Stimulated activated CD8-positive, alpha-beta memory T cell treated with anti-CD3 and anti-CD28 coated beads, Interleukin-4, amount 100 ng/mL, for 4 hours (primary cell): ENCODE measurements at regions not wholly inside any gene's neighbourhood (a gene's known extent, or its start where the extent isn't known, plus 50 kb on each side); places are given as distances from the start of the nearest gene placed in this dataset.

Experiments
- DNase-seq, 2 donors: peaks; one replicate each; pipeline ENCODE4 v3.0.0-alpha.2; 2020; ENCODE audit warnings: low read depth in 2 of 2, low spot score in 1 of 2

GRCh38 chr2:59604123-59604522 lies 949.3 kb downstream of the BCL11A start:
- no peak for DNase-seq

- DNase-seq = no peak
Measured at GRCh38 chr2:59594671-59595222, 958.7 kb downstream of the BCL11A start.

DNA sequence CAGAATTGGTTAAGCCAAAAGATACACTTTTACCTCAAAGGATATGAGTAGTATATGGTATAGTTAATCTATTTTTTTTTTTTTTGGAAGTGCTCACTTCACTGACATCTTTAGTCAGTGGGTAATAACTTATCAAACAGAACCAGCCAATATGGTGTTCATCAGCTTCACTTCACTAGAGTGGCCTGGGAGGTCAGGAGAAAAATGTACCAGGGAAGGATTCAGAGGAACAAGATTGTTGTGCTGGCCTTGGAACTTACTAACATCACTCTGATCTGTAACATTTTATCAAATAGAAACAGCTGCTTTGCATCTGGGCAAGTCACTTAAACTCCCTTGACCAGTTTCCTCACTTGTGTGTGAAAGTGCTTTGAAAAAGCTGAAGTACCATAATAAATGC lies 962.7 kb downstream of the BCL11A start:
- DNase-seq = no peak

DNA sequence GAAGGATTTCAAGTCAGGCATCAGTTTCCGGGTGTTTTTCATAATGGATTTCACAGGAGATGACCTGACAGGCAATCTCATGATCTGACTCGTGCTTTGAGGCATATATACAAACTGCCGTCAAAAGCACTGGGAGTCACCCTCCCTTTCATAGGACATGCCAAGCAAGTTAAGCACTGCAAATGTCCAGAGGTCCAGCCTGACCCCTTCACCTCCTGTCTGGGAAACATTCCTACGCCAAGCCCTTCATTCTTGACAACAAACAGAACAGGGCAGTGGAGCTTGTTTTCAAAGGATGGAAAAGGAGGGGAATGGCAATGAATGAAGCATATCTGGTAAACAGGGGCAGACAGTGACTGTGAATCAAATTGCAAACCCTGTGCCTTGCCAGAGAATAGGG lies 963.6 kb downstream of the BCL11A start:
- DNase-seq = no peak

GRCh38 chr2:59588286-59588685 lies 965.2 kb downstream of the BCL11A start:
- DNase-seq = no peak

GRCh38 chr2:59586176-59586575 lies 967.3 kb downstream of the BCL11A start:
- no peak for DNase-seq

DNA sequence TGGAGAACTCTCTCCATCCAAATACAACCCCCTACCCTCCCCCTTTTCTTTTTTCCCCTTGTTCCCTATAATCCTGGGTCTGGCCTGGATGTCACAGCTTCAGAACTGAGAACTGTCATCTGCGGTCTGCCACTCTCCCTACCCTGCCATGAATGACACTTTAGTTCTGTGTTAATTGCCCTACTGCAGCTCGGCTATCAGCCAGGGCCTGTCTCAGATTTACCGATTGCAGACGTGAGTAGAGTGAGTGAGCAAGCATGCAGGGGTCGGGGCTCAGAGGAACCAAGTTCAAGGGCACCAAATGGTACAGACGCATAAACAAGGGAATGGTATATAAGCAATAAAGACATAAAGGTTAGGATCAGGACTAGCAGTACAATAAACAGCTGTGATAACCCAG lies 967.8 kb downstream of the BCL11A start:
- no peak for DNase-seq

GRCh38 chr2:59584958-59585357 lies 968.5 kb downstream of the BCL11A start:
- DNase-seq = no peak

GRCh38 chr2:59583173-59583765 lies 970.2 kb downstream of the BCL11A start:
- DNase-seq = no peak

DNA sequence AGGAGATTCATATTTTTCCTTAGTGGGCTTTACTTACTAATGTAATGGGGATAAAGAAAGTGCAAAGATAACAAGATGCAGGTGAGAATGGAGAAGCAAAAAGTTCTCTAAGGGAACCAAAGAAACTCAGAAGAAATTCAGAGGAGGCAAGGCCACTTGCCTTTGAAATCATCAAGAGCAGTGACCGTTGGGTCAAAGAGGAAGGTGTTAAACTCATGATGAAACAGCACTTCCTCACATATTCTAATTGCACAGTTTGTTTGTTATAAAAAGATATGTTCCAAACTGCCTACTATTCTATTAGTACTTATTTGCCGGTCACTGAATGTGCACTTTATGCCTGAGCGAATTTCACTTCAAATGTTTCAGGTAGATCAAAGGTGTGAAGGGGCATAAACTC lies 975.1 kb downstream of the BCL11A start:
- no peak for DNase-seq

GRCh38 chr2:59575191-59575590 lies 978.3 kb downstream of the BCL11A start:
- DNase-seq = no peak

DNA sequence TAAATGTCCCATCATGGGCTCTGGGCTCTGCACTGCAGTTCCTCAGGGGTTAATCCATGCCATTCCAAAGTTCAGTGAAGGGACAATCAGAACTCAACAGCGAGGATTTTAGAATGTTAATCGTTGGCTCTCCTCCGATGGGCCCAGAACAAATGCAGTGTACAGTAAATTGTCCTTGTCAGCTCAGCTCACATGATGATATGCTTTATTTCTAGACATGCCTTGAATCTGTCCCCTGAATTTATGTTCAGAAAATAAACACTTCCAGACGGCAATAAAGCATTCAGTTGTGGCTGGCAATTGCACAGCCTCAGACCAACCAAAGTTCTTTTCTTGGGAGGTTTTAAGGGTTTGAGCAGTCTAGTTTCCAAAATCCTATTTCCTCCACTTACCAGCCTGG lies 981.2 kb downstream of the BCL11A start:
- DNase-seq = no peak

- no peak for DNase-seq
Measured at GRCh38 chr2:59570818-59571217, 982.6 kb downstream of the BCL11A start.

GRCh38 chr2:59569124-59569523 lies 984.3 kb downstream of the BCL11A start:
- DNase-seq = no peak

- no peak for DNase-seq
Measured at GRCh38 chr2:59568461-59568860, 985.0 kb downstream of the BCL11A start.

DNA sequence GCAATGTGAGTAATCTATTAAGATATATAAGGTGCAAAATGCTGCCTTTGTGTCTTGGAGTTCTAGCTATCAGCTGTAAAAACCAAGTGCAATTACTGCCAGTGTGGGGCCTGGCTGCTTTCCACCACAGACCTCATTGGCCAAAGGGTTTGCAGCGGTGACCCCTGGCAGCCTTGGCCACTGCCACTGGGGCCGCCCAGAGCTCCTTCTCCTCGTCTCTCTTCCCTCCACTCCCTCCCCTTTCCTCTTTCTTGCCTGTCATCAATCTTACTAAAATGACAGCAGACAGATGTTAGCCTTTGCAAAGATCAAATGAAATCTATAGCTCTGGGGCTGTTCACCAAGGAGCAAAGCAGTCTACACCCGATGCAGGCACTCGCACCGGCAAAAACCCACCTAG lies 986.3 kb downstream of the BCL11A start:
- DNase-seq = no peak

GRCh38 chr2:59566739-59567138 lies 986.7 kb downstream of the BCL11A start:
- DNase-seq = no peak

- no peak for DNase-seq
Measured at GRCh38 chr2:59561281-59561680, 992.2 kb downstream of the BCL11A start.

DNA sequence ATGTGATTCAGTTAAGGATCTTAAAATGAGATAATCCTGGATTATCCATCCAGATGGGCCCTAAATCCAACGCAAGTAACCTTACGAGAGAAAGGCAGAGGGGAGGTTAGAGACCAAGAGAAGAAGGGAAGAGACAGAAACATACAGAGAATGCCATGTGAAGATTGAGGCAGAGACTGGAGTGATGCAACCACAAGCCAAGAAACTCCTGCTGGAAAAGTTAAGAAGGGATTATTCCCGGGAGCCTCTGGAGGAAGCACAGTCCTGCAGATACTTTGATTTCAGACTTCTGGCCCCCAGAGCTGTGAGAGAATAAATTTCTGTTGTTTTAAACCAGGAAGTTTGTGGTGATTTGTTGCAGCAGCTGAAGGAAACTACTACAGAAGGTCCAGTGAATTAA lies 992.7 kb downstream of the BCL11A start:
- no peak for DNase-seq

GRCh38 chr2:59540864-59541263 lies 1012.6 kb downstream of the BCL11A start:
- DNase-seq = no peak

- DNase-seq = no peak
Measured at GRCh38 chr2:59538398-59538911, 1015.0 kb downstream of the BCL11A start.

DNA sequence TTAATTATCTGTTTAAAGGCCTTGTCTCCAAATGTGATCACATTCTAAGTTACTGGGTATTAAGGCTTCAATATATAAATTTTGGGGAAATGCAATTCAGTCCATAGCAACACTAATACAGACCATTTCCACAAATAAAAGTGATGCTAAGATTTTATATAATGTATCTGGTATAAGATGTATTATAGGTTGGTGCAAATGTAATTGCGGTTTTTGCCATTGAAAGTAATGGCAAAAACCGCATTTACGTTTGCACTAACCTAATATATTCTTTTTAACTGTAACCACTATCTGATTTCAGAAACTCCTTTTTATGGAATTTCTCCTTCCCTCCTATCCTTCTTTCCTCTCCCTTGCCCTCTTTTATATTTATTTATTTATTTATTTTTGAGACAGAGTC lies 1020.6 kb downstream of the BCL11A start:
- no peak for DNase-seq

GRCh38 chr2:59530258-59530657 lies 1023.2 kb downstream of the BCL11A start:
- DNase-seq = no peak
